Mammary epithelial cell (primary cell): ENCODE measurements at regions not wholly inside any gene's neighbourhood (a gene's known extent, or its start where the extent isn't known, plus 50 kb on each side); places are given as distances from the start of the nearest gene placed in this dataset.

ENCODE experiments used
- CTCF ChIP-seq, 2 donors: IDR thresholded peaks in 1 of 2; conservative IDR thresholded peaks in 1 of 2; 2 replicates each; pipeline ENCODE4 v1.5.1; 2011 to 2012; ENCODE audit warnings: inconsistent platforms in 2 of 2, low read length in 2 of 2, mild to moderate bottlenecking in 2 of 2, control low read depth in 1 of 2, low read depth in 1 of 2; ENCODE audit not compliant: insufficient read depth in 1 of 2; ENCODE audit errors: extremely low read depth in 1 of 2
- EZH2 ChIP-seq: IDR thresholded peaks from 2 replicates; pipeline ENCODE4 v1.6.1; 2012; ENCODE audit warnings: low read length, inconsistent platforms, borderline replicate concordance

- TF ChIP-seq CTCF (conservative IDR thresholded peaks at IDR 0.05 in 1 of 2, IDR thresholded peaks at IDR 0.05 in 1 of 2; ENCODE audit: extremely low read depth in 1 of 2, insufficient read depth in 1 of 2, low read depth in 1 of 2, low read length in 2 of 2) = no peak
- no peak for TF ChIP-seq EZH2
Observed at GRCh38 chr4:31573554-31573953, 853.4 kb downstream of the PCDH7 start.
